ENCODE measurements at regions not wholly inside any gene's neighbourhood (a gene's known extent, or its start where the extent isn't known, plus 50 kb on each side); places are given as distances from the start of the nearest gene placed in this dataset.

- H3K27ac Mint-ChIP-seq: no peak overlapping the region
- ATAC-seq (no peak), DNase-seq (no peak)
- ChIA-PET POLR2A (no interaction called here), CTCF (no interaction called here)
- peaks cover 0 to 9% (median 7%) of the 10 kb centered on the region in 5 donors for H3K27me3 Mint-ChIP-seq
- no peaks in the 10 kb centered on the region for H3K4me1 ChIP-seq (ENCODE audit: control insufficient read depth in 2 of 2, insufficient read depth in 2 of 2, low read length in 2 of 2)
- H3K36me3 Mint-ChIP-seq: peaks cover 0 to 8% (median 0%) of the 10 kb centered on the region in 5 donors
- no peak overlapping the region for H3K27ac ChIP-seq (ENCODE audit: low read depth, low read length)
- no peaks in the 10 kb centered on the region for H3K4me1 Mint-ChIP-seq
- no peak overlapping the region for H3K4me3 ChIP-seq (ENCODE audit: low read length)
- no peaks in the 10 kb centered on the region for H3K27me3 ChIP-seq (ENCODE audit: control insufficient read depth in 2 of 2, insufficient read depth in 2 of 2, low read length in 2 of 2)
- intact Hi-C loops (cut with micrococcal nuclease): no loop called here
- no peaks in the 10 kb centered on the region for H3K9me3 ChIP-seq (ENCODE audit: control insufficient read depth in 2 of 3, low read length in 3 of 3)
- H3K36me3 ChIP-seq (ENCODE audit: control insufficient read depth in 2 of 3, insufficient read depth in 3 of 3, low read length in 3 of 3): no peaks in the 10 kb centered on the region
- H3K4me3 Mint-ChIP-seq: no peak overlapping the region
- peaks cover 3 to 19% (median 11%) of the 10 kb centered on the region in 11 donors for H3K9me3 Mint-ChIP-seq
Measured at GRCh38 chr6:85995339-85996033, 352.8 kb upstream of the SYNCRIP start.

- no peak overlapping the region for H3K27ac Mint-ChIP-seq
- no peak for DNase-seq
- H3K36me3 Mint-ChIP-seq: peaks cover 0 to 6% (median 0%) of the 10 kb centered on the region in 5 donors
- no peaks in the 10 kb centered on the region for H3K27me3 Mint-ChIP-seq
- H3K4me3 Mint-ChIP-seq: no peak overlapping the region
- Histone ChIP-seq H3K4me1 (ENCODE audit: control insufficient read depth in 2 of 2, insufficient read depth in 2 of 2, low read length in 2 of 2) (no peaks in the 10 kb centered on the region), H3K4me3 (ENCODE audit: low read length) (no peak overlapping the region), H3K36me3 (ENCODE audit: control insufficient read depth in 2 of 3, insufficient read depth in 3 of 3, low read length in 3 of 3) (no peaks in the 10 kb centered on the region), H3K27ac (ENCODE audit: low read depth, low read length) (no peak overlapping the region), H3K9me3 (ENCODE audit: control insufficient read depth in 2 of 3, low read length in 3 of 3) (peaks cover 0 to 25% (median 10%) of the 10 kb centered on the region in 3 experiments), H3K27me3 (ENCODE audit: control insufficient read depth in 2 of 2, insufficient read depth in 2 of 2, low read length in 2 of 2) (no peaks in the 10 kb centered on the region)
- peaks cover 0 to 34% (median 18%) of the 10 kb centered on the region in 11 donors for H3K9me3 Mint-ChIP-seq
- ChIA-PET CTCF (no interaction called here), POLR2A (no interaction called here)
- H3K4me1 Mint-ChIP-seq: no peaks in the 10 kb centered on the region
- intact Hi-C loops (cut with micrococcal nuclease): no loop called here
- no peak for ATAC-seq
Measured at GRCh38 chr6:85986681-85987080, 344.0 kb upstream of the SYNCRIP start.

GRCh38 chr6:85983032-85983659, 340.5 kb upstream of the SYNCRIP start:
- ChIA-PET CTCF (no interaction called here), POLR2A (no interaction called here)
- Histone ChIP-seq H3K27ac (ENCODE audit: low read depth, low read length) (no peak overlapping the region), H3K4me3 (ENCODE audit: low read length) (no peak overlapping the region), H3K4me1 (ENCODE audit: control insufficient read depth in 2 of 2, insufficient read depth in 2 of 2, low read length in 2 of 2) (no peaks in the 10 kb centered on the region), H3K9me3 (ENCODE audit: control insufficient read depth in 2 of 3, low read length in 3 of 3) (peaks cover 0 to 16% (median 7%) of the 10 kb centered on the region in 3 experiments), H3K27me3 (ENCODE audit: control insufficient read depth in 2 of 2, insufficient read depth in 2 of 2, low read length in 2 of 2) (no peaks in the 10 kb centered on the region), H3K36me3 (ENCODE audit: control insufficient read depth in 2 of 3, insufficient read depth in 3 of 3, low read length in 3 of 3) (no peaks in the 10 kb centered on the region)
- peaks cover 0 to 6% (median 0%) of the 10 kb centered on the region in 5 donors for H3K36me3 Mint-ChIP-seq
- no peaks in the 10 kb centered on the region for H3K27me3 Mint-ChIP-seq
- H3K4me3 Mint-ChIP-seq: no peak overlapping the region
- no peak overlapping the region for H3K27ac Mint-ChIP-seq
- H3K9me3 Mint-ChIP-seq: peaks cover 0 to 22% (median 18%) of the 10 kb centered on the region in 11 donors
- DNase-seq: no peak
- no peak for ATAC-seq
- intact Hi-C loops (cut with micrococcal nuclease): no loop called here
- no peaks in the 10 kb centered on the region for H3K4me1 Mint-ChIP-seq

GRCh38 chr6:85977661-85978060, 335.0 kb upstream of the SYNCRIP start:
- H3K4me1 ChIP-seq (ENCODE audit: control insufficient read depth in 2 of 2, insufficient read depth in 2 of 2, low read length in 2 of 2): no peaks in the 10 kb centered on the region
- no peak overlapping the region for H3K27ac ChIP-seq (ENCODE audit: low read depth, low read length)
- H3K27ac Mint-ChIP-seq: no peak overlapping the region
- intact Hi-C loops (cut with micrococcal nuclease): no loop called here
- no peaks in the 10 kb centered on the region for H3K9me3 ChIP-seq (ENCODE audit: control insufficient read depth in 2 of 3, low read length in 3 of 3)
- ChIA-PET POLR2A (no interaction called here), CTCF (no interaction called here)
- no peak overlapping the region for H3K4me3 Mint-ChIP-seq
- no peaks in the 10 kb centered on the region for H3K4me1 Mint-ChIP-seq
- peaks cover 0 to 9% (median 0%) of the 10 kb centered on the region in 5 donors for H3K27me3 Mint-ChIP-seq
- H3K36me3 Mint-ChIP-seq: no peaks in the 10 kb centered on the region
- no peaks in the 10 kb centered on the region for H3K36me3 ChIP-seq (ENCODE audit: control insufficient read depth in 2 of 3, insufficient read depth in 3 of 3, low read length in 3 of 3)
- no peaks in the 10 kb centered on the region for H3K27me3 ChIP-seq (ENCODE audit: control insufficient read depth in 2 of 2, insufficient read depth in 2 of 2, low read length in 2 of 2)
- no peak for DNase-seq
- ATAC-seq: no peak
- peaks cover 0 to 10% (median 4%) of the 10 kb centered on the region in 11 donors for H3K9me3 Mint-ChIP-seq
- no peak overlapping the region for H3K4me3 ChIP-seq (ENCODE audit: low read length)

GRCh38 chr6:85975957-85976356, 333.3 kb upstream of the SYNCRIP start:
- no peaks in the 10 kb centered on the region for H3K27me3 ChIP-seq (ENCODE audit: control insufficient read depth in 2 of 2, insufficient read depth in 2 of 2, low read length in 2 of 2)
- H3K4me1 ChIP-seq (ENCODE audit: control insufficient read depth in 2 of 2, insufficient read depth in 2 of 2, low read length in 2 of 2): no peaks in the 10 kb centered on the region
- intact Hi-C loops (cut with micrococcal nuclease): no loop called here
- Mint-ChIP-seq H3K4me3 (no peak overlapping the region), H3K9me3 (peaks cover 0 to 10% (median 4%) of the 10 kb centered on the region in 11 donors), H3K36me3 (no peaks in the 10 kb centered on the region), H3K4me1 (no peaks in the 10 kb centered on the region), H3K27me3 (peaks cover 0 to 9% (median 0%) of the 10 kb centered on the region in 5 donors), H3K27ac (no peak overlapping the region)
- no peaks in the 10 kb centered on the region for H3K9me3 ChIP-seq (ENCODE audit: control insufficient read depth in 2 of 3, low read length in 3 of 3)
- ATAC-seq (no peak), DNase-seq (no peak)
- ChIA-PET CTCF (interaction anchor here (0.6 kb wide), 1 partner anchor 219 kb away, joined by 3 read pairs; no protein-coding TSS in a partner anchor), POLR2A (no interaction called here)
- H3K36me3 ChIP-seq (ENCODE audit: control insufficient read depth in 2 of 3, insufficient read depth in 3 of 3, low read length in 3 of 3): no peaks in the 10 kb centered on the region
- H3K27ac ChIP-seq (ENCODE audit: low read depth, low read length): no peak overlapping the region
- H3K4me3 ChIP-seq (ENCODE audit: low read length): no peak overlapping the region

- CTCF ChIA-PET: no interaction called here
- Histone ChIP-seq H3K4me1 (ENCODE audit: control insufficient read depth in 2 of 2, insufficient read depth in 2 of 2, low read length in 2 of 2) (no peaks in the 10 kb centered on the region), H3K27ac (ENCODE audit: low read depth, low read length) (no peak overlapping the region), H3K9me3 (ENCODE audit: control insufficient read depth in 2 of 3, low read length in 3 of 3) (no peaks in the 10 kb centered on the region), H3K36me3 (ENCODE audit: control insufficient read depth in 2 of 3, insufficient read depth in 3 of 3, low read length in 3 of 3) (no peaks in the 10 kb centered on the region), H3K4me3 (ENCODE audit: low read length) (no peak overlapping the region), H3K27me3 (ENCODE audit: control insufficient read depth in 2 of 2, insufficient read depth in 2 of 2, low read length in 2 of 2) (no peaks in the 10 kb centered on the region)
- Mint-ChIP-seq H3K27ac (no peak overlapping the region), H3K36me3 (no peaks in the 10 kb centered on the region), H3K4me3 (no peak overlapping the region), H3K27me3 (peaks cover 0 to 16% (median 0%) of the 10 kb centered on the region in 5 donors), H3K4me1 (no peaks in the 10 kb centered on the region), H3K9me3 (peaks cover 0 to 8% (median 2%) of the 10 kb centered on the region in 11 donors)
- no peak for ATAC-seq
- intact Hi-C loops (cut with micrococcal nuclease): no loop called here
- DNase-seq: no peak
- POLR2A ChIA-PET: no interaction called here
Measured at GRCh38 chr6:85971238-85971637, 328.6 kb upstream of the SYNCRIP start.

GRCh38 chr6:85966828-85967227, 324.1 kb upstream of the SYNCRIP start:
- Histone ChIP-seq H3K4me1 (ENCODE audit: control insufficient read depth in 2 of 2, insufficient read depth in 2 of 2, low read length in 2 of 2) (no peaks in the 10 kb centered on the region), H3K27me3 (ENCODE audit: control insufficient read depth in 2 of 2, insufficient read depth in 2 of 2, low read length in 2 of 2) (no peaks in the 10 kb centered on the region), H3K36me3 (ENCODE audit: control insufficient read depth in 2 of 3, insufficient read depth in 3 of 3, low read length in 3 of 3) (no peaks in the 10 kb centered on the region), H3K9me3 (ENCODE audit: control insufficient read depth in 2 of 3, low read length in 3 of 3) (no peaks in the 10 kb centered on the region), H3K27ac (ENCODE audit: low read depth, low read length) (no peak overlapping the region), H3K4me3 (ENCODE audit: low read length) (no peak overlapping the region)
- no peaks in the 10 kb centered on the region for H3K4me1 Mint-ChIP-seq
- peaks cover 0 to 2% (median 0%) of the 10 kb centered on the region in 11 donors for H3K9me3 Mint-ChIP-seq
- H3K4me3 Mint-ChIP-seq: no peak overlapping the region
- ChIA-PET CTCF (no interaction called here), POLR2A (no interaction called here)
- peaks cover 0 to 21% (median 0%) of the 10 kb centered on the region in 5 donors for H3K27me3 Mint-ChIP-seq
- intact Hi-C loops (cut with micrococcal nuclease): no loop called here
- H3K27ac Mint-ChIP-seq: no peak overlapping the region
- H3K36me3 Mint-ChIP-seq: no peaks in the 10 kb centered on the region
- DNase-seq: no peak
- ATAC-seq: no peak
